ENCODE measurements at regions not wholly inside any gene's neighbourhood (a gene's known extent, or its start where the extent isn't known, plus 50 kb on each side); places are given as distances from the start of the nearest gene placed in this dataset.

GRCh38 chr9:33695299-33695698, 100.1 kb upstream of the PRSS3 start:
- TF ChIP-seq CTCF (conservative IDR thresholded peaks at IDR 0.05; ENCODE audit: low read length) (no peak), EZH2phosphoT487 (IDR thresholded peaks at IDR 0.05; ENCODE audit: borderline replicate concordance, low read depth, low read length) (no peak)
